Lower leg skin (tissue), 3 donors: ENCODE measurements at regions not wholly inside any gene's neighbourhood (a gene's known extent, or its start where the extent isn't known, plus 50 kb on each side); places are given as distances from the start of the nearest gene placed in this dataset.

ENCODE experiments used
- POLR2A ChIP-seq, 2 donors: fragments of 450-650 bp; IDR thresholded peaks; one replicate each; pipeline ENCODE4 v1.6.1; 2016 to 2017; ENCODE audit warnings: antibody characterized with exemption in 2 of 2, mild to moderate bottlenecking in 1 of 2, moderate library complexity in 1 of 2
- TF ChIP-seq, protein P1 (sequence below), 3 donors: fragments of 450-650 bp; IDR thresholded peaks; one replicate each; pipeline ENCODE4 v1.5.1; 2016; ENCODE audit warnings: antibody characterized with exemption in 3 of 3, mild to moderate bottlenecking in 3 of 3, moderate library complexity in 2 of 3

DNA sequence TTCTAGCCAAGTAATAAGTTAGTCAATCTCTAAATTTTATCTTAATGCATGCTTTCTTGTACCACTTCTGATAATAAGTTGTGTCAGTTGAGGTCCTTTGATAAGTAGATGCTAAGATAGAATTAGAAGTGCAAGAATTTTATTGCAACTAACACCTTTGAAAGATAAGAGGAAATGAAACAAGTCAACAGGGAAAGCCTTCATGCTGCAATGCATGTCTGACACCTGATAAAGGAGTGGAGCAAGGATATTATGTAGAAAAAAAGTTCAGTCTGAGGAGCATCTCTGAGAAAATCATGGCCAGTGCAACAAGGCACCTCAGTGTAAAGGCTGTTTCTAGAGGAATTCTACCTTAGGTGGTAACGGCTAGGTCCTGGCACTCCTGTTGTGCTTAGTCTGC lies 210.7 kb upstream of the PPP1R2C start:
- TF ChIP-seq, protein P1, sequence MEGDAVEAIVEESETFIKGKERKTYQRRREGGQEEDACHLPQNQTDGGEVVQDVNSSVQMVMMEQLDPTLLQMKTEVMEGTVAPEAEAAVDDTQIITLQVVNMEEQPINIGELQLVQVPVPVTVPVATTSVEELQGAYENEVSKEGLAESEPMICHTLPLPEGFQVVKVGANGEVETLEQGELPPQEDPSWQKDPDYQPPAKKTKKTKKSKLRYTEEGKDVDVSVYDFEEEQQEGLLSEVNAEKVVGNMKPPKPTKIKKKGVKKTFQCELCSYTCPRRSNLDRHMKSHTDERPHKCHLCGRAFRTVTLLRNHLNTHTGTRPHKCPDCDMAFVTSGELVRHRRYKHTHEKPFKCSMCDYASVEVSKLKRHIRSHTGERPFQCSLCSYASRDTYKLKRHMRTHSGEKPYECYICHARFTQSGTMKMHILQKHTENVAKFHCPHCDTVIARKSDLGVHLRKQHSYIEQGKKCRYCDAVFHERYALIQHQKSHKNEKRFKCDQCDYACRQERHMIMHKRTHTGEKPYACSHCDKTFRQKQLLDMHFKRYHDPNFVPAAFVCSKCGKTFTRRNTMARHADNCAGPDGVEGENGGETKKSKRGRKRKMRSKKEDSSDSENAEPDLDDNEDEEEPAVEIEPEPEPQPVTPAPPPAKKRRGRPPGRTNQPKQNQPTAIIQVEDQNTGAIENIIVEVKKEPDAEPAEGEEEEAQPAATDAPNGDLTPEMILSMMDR (IDR thresholded peaks at IDR 0.05): no peak
- no peak for TF ChIP-seq POLR2A (IDR thresholded peaks at IDR 0.05)
